Keratinocyte (primary cell): ENCODE measurements at regions not wholly inside any gene's neighbourhood (a gene's known extent, or its start where the extent isn't known, plus 50 kb on each side); places are given as distances from the start of the nearest gene placed in this dataset.

Experiments used
- CTCF ChIP-seq, 3 experiments: IDR thresholded peaks in 1 of 3; conservative IDR thresholded peaks in 1 of 3; optimal IDR thresholded peaks in 1 of 3; 2 replicates in 2 of 3; 3 replicates in 1 of 3; pipeline versions ENCODE3 to v1.5.1; 2011; ENCODE audit warnings: low read length in 3 of 3, mild to moderate bottlenecking in 3 of 3, moderate library complexity in 2 of 3, control low read depth in 1 of 3, inconsistent platforms in 1 of 3; ENCODE audit not compliant: insufficient read depth in 2 of 3; ENCODE audit errors: extremely low read depth in 1 of 3
- EZH2 ChIP-seq: IDR thresholded peaks from one replicate; pipeline ENCODE4 v1.6.1; 2012; ENCODE audit warnings: inconsistent platforms, mild to moderate bottlenecking, low read length, moderate library complexity

GRCh38 chr4:180434131-180434895, 1808.9 kb upstream of the TENM3 start:
- no peak for TF ChIP-seq EZH2
- no peak for TF ChIP-seq CTCF (optimal IDR thresholded peaks at IDR 0.05 in 1 of 3, IDR thresholded peaks at IDR 0.05 in 1 of 3, conservative IDR thresholded peaks at IDR 0.05 in 1 of 3; ENCODE audit: extremely low read depth in 1 of 3, insufficient read depth in 2 of 3, low read length in 3 of 3)
